H1 (cell line): ENCODE measurements at regions not wholly inside any gene's neighbourhood (a gene's known extent, or its start where the extent isn't known, plus 50 kb on each side); places are given as distances from the start of the nearest gene placed in this dataset.

Experiments used
- CTCF ChIA-PET: fragments of 300-600 bp; sonication (Branson Sonifier 250); formaldehyde crosslinking; loops from one replicate; lab custom pipeline; 2021; ENCODE audit not compliant: partially characterized antibody; lab: Charles Lee
- POLR2A ChIA-PET: fragments of 300-600 bp; sonication (Branson Sonifier 250); formaldehyde crosslinking; loops from one replicate; lab custom pipeline; 2021; ENCODE audit warnings: inconsistent platforms; ENCODE audit not compliant: partially characterized antibody; lab: Charles Lee
- DNase-seq, 2 experiments: peaks; one replicate each; pipeline versions ENCODE4 v3.0.0 to v3.0.0-alpha.2; 2010 to 2022; ENCODE audit warnings: low spot score in 2 of 2, low read depth in 1 of 2, mixed read lengths in 1 of 2
- FAIRE-seq: peaks from 2 replicates; lab custom pipeline; 2011; peaks lifted over from hg19 to GRCh38; lab: Jason Lieb, UNC
- H2AFZ ChIP-seq: 2 replicates; pipeline ENCODE4 v1.8.1; 2012; ENCODE audit warnings: low read length, inconsistent platforms
- H2AK5ac ChIP-seq: 2 replicates; pipeline ENCODE4 v1.6.1; 2013; ENCODE audit warnings: low read depth, low read length
- H2BK120ac ChIP-seq: replicated peaks from 2 replicates; pipeline ENCODE3; 2013; ENCODE audit warnings: low read depth, low read length, inconsistent platforms
- H2BK12ac ChIP-seq: 2 replicates; pipeline ENCODE4 v1.6.1; 2013; ENCODE audit warnings: low read depth, low read length
- H2BK15ac ChIP-seq: 2 replicates; pipeline ENCODE4 v1.6.1; 2013; ENCODE audit warnings: low read length
- H2BK20ac ChIP-seq: 2 replicates; pipeline ENCODE4 v1.6.1; 2013; ENCODE audit warnings: low read length
- H2BK5ac ChIP-seq: 2 replicates; pipeline ENCODE4 v1.6.1; 2013; ENCODE audit warnings: low read depth, low read length
- H3K14ac ChIP-seq: 2 replicates; pipeline ENCODE4 v1.6.1; 2013; ENCODE audit warnings: inconsistent platforms; ENCODE audit not compliant: insufficient read length
- H3K18ac ChIP-seq: 2 replicates; pipeline ENCODE4 v1.6.1; 2013; ENCODE audit warnings: low read length; ENCODE audit errors: extremely low read depth
- H3K23ac ChIP-seq: 2 replicates; pipeline ENCODE4 v1.6.1; 2013; ENCODE audit warnings: inconsistent platforms; ENCODE audit not compliant: insufficient read length
- H3K23me2 ChIP-seq: 2 replicates; pipeline ENCODE4 v1.6.1; 2013; ENCODE audit warnings: low read depth, low read length
- H3K27ac ChIP-seq: 2 replicates; pipeline ENCODE4 v1.6.1; 2011; ENCODE audit warnings: low read depth, low read length, inconsistent platforms
- H3K27me3 ChIP-seq, 4 experiments: replicated peaks in 1 of 4; 1 replicate in 1 of 4; 2 replicates in 3 of 4; pipeline versions ENCODE4 v1.6.1 to v1.8.1; 2011 to 2013; ENCODE audit warnings: low read length in 3 of 4, mild to moderate bottlenecking in 3 of 4, inconsistent platforms in 2 of 4, mixed read lengths in 2 of 4, moderate library complexity in 1 of 4; ENCODE audit not compliant: control insufficient read depth in 3 of 4, insufficient read depth in 3 of 4; ENCODE audit errors: extremely low read depth in 1 of 4
- H3K36me3 ChIP-seq, 4 experiments: 2 replicates each; pipeline versions ENCODE4 v1.6.1 to v1.8.1; 2011 to 2013; ENCODE audit warnings: mild to moderate bottlenecking in 4 of 4, low read length in 3 of 4, moderate library complexity in 2 of 4, control low read depth in 1 of 4, inconsistent platforms in 1 of 4; ENCODE audit not compliant: insufficient read depth in 4 of 4, control insufficient read depth in 2 of 4
- H3K4ac ChIP-seq: replicated peaks from 2 replicates; pipeline ENCODE3; 2013; ENCODE audit warnings: low read length, low read depth, mixed read lengths, inconsistent platforms; ENCODE audit not compliant: insufficient read length
- H3K4me1 ChIP-seq, 4 experiments: replicated peaks in 1 of 4; 1 replicate in 1 of 4; 2 replicates in 3 of 4; pipeline versions ENCODE4 v1.6.1 to v1.8.1; 2011 to 2013; ENCODE audit warnings: low read length in 3 of 4, inconsistent platforms in 2 of 4, mixed read lengths in 1 of 4; ENCODE audit not compliant: insufficient read depth in 4 of 4, control insufficient read depth in 3 of 4
- H3K4me2 ChIP-seq, 2 experiments: 2 replicates each; pipeline versions ENCODE4 v1.6.1 to v1.8.1; 2011 to 2013; ENCODE audit warnings: low read depth in 2 of 2, low read length in 2 of 2, control low read depth in 1 of 2, inconsistent platforms in 1 of 2, mild to moderate bottlenecking in 1 of 2; ENCODE audit not compliant: insufficient read depth in 1 of 2
- H3K4me3 ChIP-seq, 4 experiments: fragments of 200-600, 300-600 bp in 1 of 4; sonication (generic), shearing (Covaris generic), sonication (Bioruptor Twin) in 1 of 4; 2 replicates each; pipeline versions ENCODE4 v1.5.1 to v1.8.1; 2011 to 2016; ENCODE audit warnings: low read length in 4 of 4, low read depth in 3 of 4, control low read depth in 2 of 4, inconsistent platforms in 2 of 4, mild to moderate bottlenecking in 2 of 4, mixed read lengths in 1 of 4, moderate library complexity in 1 of 4; ENCODE audit not compliant: insufficient read depth in 2 of 4; ENCODE audit errors: extremely low read depth in 1 of 4
- H3K56ac ChIP-seq: replicated peaks from 2 replicates; pipeline ENCODE3; 2013; ENCODE audit warnings: low read depth, mild to moderate bottlenecking, mixed read lengths, low read length, inconsistent platforms; ENCODE audit not compliant: insufficient read length
- H3K79me1 ChIP-seq: 2 replicates; pipeline ENCODE4 v1.6.1; 2013; ENCODE audit warnings: low read depth, low read length, control low read depth
- H3K79me2 ChIP-seq, 2 experiments: 2 replicates each; pipeline versions ENCODE4 v1.6.1 to v1.8.1; 2012 to 2013; ENCODE audit warnings: low read length in 2 of 2, mild to moderate bottlenecking in 2 of 2, inconsistent platforms in 1 of 2; ENCODE audit not compliant: insufficient read depth in 2 of 2, control insufficient read depth in 1 of 2
- H3K9ac ChIP-seq, 4 experiments: replicated peaks in 1 of 4; 1 replicate in 1 of 4; 2 replicates in 3 of 4; pipeline versions ENCODE4 v1.6.1 to v1.8.1; 2011 to 2013; ENCODE audit warnings: low read depth in 3 of 4, low read length in 3 of 4, control low read depth in 2 of 4, mild to moderate bottlenecking in 2 of 4, moderate library complexity in 2 of 4, inconsistent platforms in 1 of 4; ENCODE audit errors: extremely low read depth in 1 of 4
- H3K9me3 ChIP-seq, 2 experiments: 2 replicates each; pipeline versions ENCODE4 v1.6.1 to v1.8.1; 2012 to 2013; ENCODE audit warnings: mild to moderate bottlenecking in 2 of 2, moderate library complexity in 2 of 2, control low read depth in 1 of 2, inconsistent platforms in 1 of 2, low read depth in 1 of 2, low read length in 1 of 2, mixed read lengths in 1 of 2; ENCODE audit not compliant: insufficient read depth in 2 of 2
- H4K20me1 ChIP-seq, 2 experiments: replicated peaks in 1 of 2; 2 replicates each; pipeline versions ENCODE3 to v1.8.1; 2011 to 2013; ENCODE audit warnings: inconsistent platforms in 2 of 2, low read length in 2 of 2, mild to moderate bottlenecking in 1 of 2; ENCODE audit not compliant: insufficient read depth in 2 of 2, control insufficient read depth in 1 of 2
- H4K5ac ChIP-seq: 2 replicates; pipeline ENCODE4 v1.6.1; 2013; ENCODE audit warnings: low read length, low read depth, mixed read lengths, inconsistent platforms; ENCODE audit not compliant: insufficient read length
- H4K8ac ChIP-seq: 2 replicates; pipeline ENCODE4 v1.8.0; 2013; ENCODE audit warnings: mild to moderate bottlenecking, moderate library complexity, low read length, inconsistent platforms; ENCODE audit not compliant: insufficient read depth; ENCODE audit errors: extremely low read depth
- H4K91ac ChIP-seq: replicated peaks from 2 replicates; pipeline ENCODE3; 2013; ENCODE audit warnings: low read length, mixed read lengths, inconsistent platforms; ENCODE audit not compliant: insufficient read length
- CBX5 ChIP-seq: fragments of 300-800, 300-1000 bp; sonication (generic); IDR thresholded peaks from 2 replicates; pipeline ENCODE4 v1.7.1; 2016; ENCODE audit warnings: antibody characterized with exemption, low read length, low read depth
- CHD1 ChIP-seq: IDR thresholded peaks from 2 replicates; pipeline ENCODE4 v1.6.1; 2012; ENCODE audit warnings: low read depth, low read length, improper control_type of control experiment
- EZH2 ChIP-seq: fragments of 200-600 bp; sonication (generic); IDR thresholded peaks from 2 replicates; pipeline ENCODE4 v1.7.1; 2012; ENCODE audit warnings: low read depth, mild to moderate bottlenecking, moderate library complexity, low read length, inconsistent platforms; ENCODE audit not compliant: severe bottlenecking
- HDAC2 ChIP-seq, 2 experiments: fragments of 300-600 bp in 1 of 2; sonication (generic) in 1 of 2; IDR thresholded peaks; 2 replicates each; pipeline ENCODE4 v1.6.1; 2011 to 2012; ENCODE audit warnings: low read depth in 2 of 2, low read length in 2 of 2, mild to moderate bottlenecking in 2 of 2, moderate library complexity in 2 of 2, borderline replicate concordance in 1 of 2, inconsistent platforms in 1 of 2
- JUN ChIP-seq: IDR thresholded peaks from 2 replicates; pipeline ENCODE4 v1.6.1; 2011; ENCODE audit warnings: low read depth, mild to moderate bottlenecking, improper control_type of control experiment, low read length
- POU5F1 ChIP-seq: IDR thresholded peaks from 2 replicates; pipeline ENCODE4 v1.6.1; 2011; ENCODE audit warnings: low read depth, mild to moderate bottlenecking, low read length, moderate library complexity
- RNF2 ChIP-seq: fragments of 200-900, 300-1000 bp; sonication (generic); IDR thresholded peaks from 2 replicates; pipeline ENCODE4 v1.7.1; 2016; ENCODE audit warnings: borderline replicate concordance, low read depth, mild to moderate bottlenecking, antibody characterized with exemption, low read length; ENCODE audit not compliant: poor library complexity, severe bottlenecking; ENCODE audit errors: missing control alignments
- SIX5 ChIP-seq: IDR thresholded peaks from 2 replicates; pipeline ENCODE4 v1.6.1; 2011; ENCODE audit warnings: mild to moderate bottlenecking, low read depth, low read length
- SRF ChIP-seq: IDR thresholded peaks from 2 replicates; pipeline ENCODE4 v1.6.1; 2011; ENCODE audit warnings: mild to moderate bottlenecking, low read depth, low read length, moderate library complexity
- TAF1 ChIP-seq: IDR thresholded peaks from 2 replicates; pipeline ENCODE4 v1.6.1; 2011; ENCODE audit warnings: mild to moderate bottlenecking, low read depth, low read length
- ZNF274 ChIP-seq: IDR thresholded peaks from 2 replicates; pipeline ENCODE4 v1.7.0; 2012; ENCODE audit warnings: low read length, borderline replicate concordance; ENCODE audit errors: extremely low read depth
- WGBS, 2 experiments: shearing (Covaris generic) in 1 of 2; methylation state at CpG; one replicate each; pipeline versions ENCODE4 v1.1.6 to v1.1.7; 2013 to 2015; ENCODE audit warnings: low lambda C conversion rate in 2 of 2, mixed read lengths in 2 of 2, inconsistent platforms in 1 of 2, low coverage in 1 of 2, missing lambda C conversion rate in 1 of 2; ENCODE audit not compliant: insufficient replicate concordance in 2 of 2, insufficient coverage in 1 of 2, insufficient read length in 1 of 2; ENCODE audit errors: extremely low coverage in 1 of 2, missing lambda C conversion rate in 1 of 2; 5-methylcytosine and 5-hydroxymethylcytosine counted together
- TF ChIP-seq, protein P1 (sequence below): IDR thresholded peaks from 2 replicates; pipeline ENCODE4 v1.6.1; 2012; ENCODE audit warnings: inconsistent platforms
- TF ChIP-seq, protein P2 (sequence below): IDR thresholded peaks from 2 replicates; pipeline ENCODE4 v1.6.1; 2011; ENCODE audit warnings: low read depth, mild to moderate bottlenecking, low read length; ENCODE audit not compliant: insufficient read depth

DNA sequence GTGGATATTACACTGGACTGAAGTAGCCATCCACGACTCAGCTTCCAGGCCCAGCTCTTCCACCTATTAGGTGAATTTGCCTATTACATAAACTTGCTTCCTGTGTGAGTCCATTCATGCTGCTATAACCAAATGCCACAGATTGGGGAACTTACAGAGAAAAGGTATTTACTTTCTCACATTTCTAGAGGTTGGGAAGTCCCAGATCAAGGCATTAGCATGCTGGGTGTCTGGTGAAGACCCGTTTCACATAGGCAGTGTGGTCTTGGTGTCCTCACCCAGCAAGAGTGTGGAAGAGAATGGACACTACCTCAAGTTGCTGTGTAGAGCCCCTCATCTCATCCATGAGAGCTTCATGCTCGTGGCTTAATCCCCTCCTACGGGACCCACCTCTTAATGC, 282.6 kb downstream of the IRX1 start:
- H3K79me1 ChIP-seq, result no peaks in the 10 kb centered on the region
- H3K23ac ChIP-seq, result no peak overlapping the region
- H3K4me3 ChIP-seq, result no peak overlapping the region
- no peak for TF ChIP-seq TAF1
- TF ChIP-seq EZH2, result no peak
- TF ChIP-seq POU5F1, result no peak
- no peak for TF ChIP-seq HDAC2 (IDR thresholded peaks at IDR 0.05; ENCODE audit: borderline replicate concordance in 1 of 2, low read depth in 2 of 2, low read length in 2 of 2)
- TF ChIP-seq, protein P1, sequence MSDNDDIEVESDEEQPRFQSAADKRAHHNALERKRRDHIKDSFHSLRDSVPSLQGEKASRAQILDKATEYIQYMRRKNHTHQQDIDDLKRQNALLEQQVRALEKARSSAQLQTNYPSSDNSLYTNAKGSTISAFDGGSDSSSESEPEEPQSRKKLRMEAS, result no peak
- no peak for TF ChIP-seq ZNF274
- no peak for TF ChIP-seq JUN
- TF ChIP-seq SIX5, result no peak
- TF ChIP-seq RNF2, result no peak
- no peak for TF ChIP-seq SRF
- TF ChIP-seq CHD1, result no peak
- TF ChIP-seq, protein P2, sequence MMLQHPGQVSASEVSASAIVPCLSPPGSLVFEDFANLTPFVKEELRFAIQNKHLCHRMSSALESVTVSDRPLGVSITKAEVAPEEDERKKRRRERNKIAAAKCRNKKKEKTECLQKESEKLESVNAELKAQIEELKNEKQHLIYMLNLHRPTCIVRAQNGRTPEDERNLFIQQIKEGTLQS, result no peak
- TF ChIP-seq CBX5, result no peak
- H2BK12ac ChIP-seq, result no peak overlapping the region
- H2BK120ac ChIP-seq, result no peak overlapping the region
- H2BK15ac ChIP-seq, result no peak overlapping the region
- DNase-seq (no peak), FAIRE-seq (no peak)
- no peak overlapping the region for H3K4ac ChIP-seq
- H3K9me3 ChIP-seq, result peaks cover 4 to 6% of the 10 kb centered on the region in 2 experiments; a peak in 1 of 4 replicates
- H4K5ac ChIP-seq, result no peak overlapping the region
- no peaks in the 10 kb centered on the region for H3K79me2 ChIP-seq
- H4K91ac ChIP-seq, result no peak overlapping the region
- H3K14ac ChIP-seq, result no peak overlapping the region
- WGBS, 2 experiments, result 94% methylated on average over 4 of the region's 4 CpGs; no CpG with 5 or more reads in 1 of the 2 experiments
- H3K27ac ChIP-seq, result no peak overlapping the region
- no peaks in the 10 kb centered on the region for H4K20me1 ChIP-seq
- H3K18ac ChIP-seq, result no peak overlapping the region
- ChIA-PET CTCF (no interaction called here), POLR2A (no interaction called here)
- H3K4me2 ChIP-seq, result no peak overlapping the region
- H3K23me2 ChIP-seq, result no peaks in the 10 kb centered on the region; the same call in 1 of the 2 replicates
- H2BK5ac ChIP-seq, result no peak overlapping the region
- no peaks in the 10 kb centered on the region; a peak in 1 of 8 replicates for H3K36me3 ChIP-seq
- H3K4me1 ChIP-seq, result no peaks in the 10 kb centered on the region
- no peak overlapping the region for H4K8ac ChIP-seq
- no peak overlapping the region for H3K9ac ChIP-seq
- no peak overlapping the region for H2AFZ ChIP-seq
- no peak overlapping the region for H2AK5ac ChIP-seq
- no peak overlapping the region for H3K56ac ChIP-seq
- no peaks in the 10 kb centered on the region for H3K27me3 ChIP-seq
- H2BK20ac ChIP-seq, result no peak overlapping the region
